H1 (cell line): ENCODE measurements at regions not wholly inside any gene's neighbourhood (a gene's known extent, or its start where the extent isn't known, plus 50 kb on each side); places are given as distances from the start of the nearest gene placed in this dataset.

Experiments
- BCL11A ChIP-seq, 2 experiments: IDR thresholded peaks; one replicate each; pipeline ENCODE4 v1.6.1; 2011; ENCODE audit warnings: low read depth in 2 of 2, low read length in 2 of 2, mild to moderate bottlenecking in 2 of 2
- CHD7 ChIP-seq: fragments of 300-600 bp; sonication (generic); IDR thresholded peaks from 2 replicates; pipeline ENCODE4 v1.7.1; 2012; ENCODE audit warnings: low read length, moderate library complexity, mild to moderate bottlenecking, inconsistent platforms; ENCODE audit not compliant: insufficient replicate concordance
- CTBP2 ChIP-seq: IDR thresholded peaks from 2 replicates; pipeline ENCODE4 v1.7.0; 2011; ENCODE audit warnings: borderline replicate concordance, mild to moderate bottlenecking, moderate library complexity, mixed read lengths, low read length; ENCODE audit not compliant: insufficient read depth, insufficient read length
- EGR1 ChIP-seq: IDR thresholded peaks from 2 replicates; pipeline ENCODE4 v1.6.1; 2011; ENCODE audit warnings: low read depth, low read length, borderline replicate concordance
- KDM1A ChIP-seq: fragments of 200-600, 300-600 bp; sonication (generic); IDR thresholded peaks from 2 replicates; pipeline ENCODE4 v1.7.1; 2016; ENCODE audit warnings: mild to moderate bottlenecking, low read length, borderline replicate concordance
- MAFK ChIP-seq: IDR thresholded peaks from 2 replicates; pipeline ENCODE4 v1.6.1; 2012; ENCODE audit warnings: low read depth, mild to moderate bottlenecking, improper control_type of control experiment, low read length
- POLR2A ChIP-seq, 2 experiments: IDR thresholded peaks; 1 replicate in 1 of 2; 2 replicates in 1 of 2; pipeline ENCODE4 v1.6.1; 2011; ENCODE audit warnings: low read depth in 2 of 2, low read length in 2 of 2, mild to moderate bottlenecking in 2 of 2; ENCODE audit errors: control extremely low read depth in 1 of 2
- SAP30 ChIP-seq: fragments of 300-600 bp; sonication (generic); IDR thresholded peaks from 2 replicates; pipeline ENCODE4 v1.7.1; 2012; ENCODE audit warnings: low read length, moderate library complexity, mild to moderate bottlenecking, inconsistent platforms; ENCODE audit not compliant: insufficient read depth, insufficient replicate concordance
- SRF ChIP-seq: IDR thresholded peaks from 2 replicates; pipeline ENCODE4 v1.6.1; 2011; ENCODE audit warnings: mild to moderate bottlenecking, low read depth, low read length, moderate library complexity

- no peak for TF ChIP-seq BCL11A (IDR thresholded peaks at IDR 0.05; ENCODE audit: low read depth in 2 of 2, low read length in 2 of 2)
- no peak for TF ChIP-seq POLR2A (IDR thresholded peaks at IDR 0.05; ENCODE audit: control extremely low read depth in 1 of 2, low read depth in 2 of 2, low read length in 2 of 2)
- no peak for TF ChIP-seq KDM1A
- no peak for TF ChIP-seq SAP30
- no peak for TF ChIP-seq MAFK
- no peak for TF ChIP-seq SRF
- no peak for TF ChIP-seq EGR1
- no peak for TF ChIP-seq CHD7
- TF ChIP-seq CTBP2 = no peak
These were observed 587.5 kb downstream of the BCL11B start (continued) for GRCh38 chr14:98684468-98684867.
